IMR-90 (cell line): ENCODE measurements at regions not wholly inside any gene's neighbourhood (a gene's known extent, or its start where the extent isn't known, plus 50 kb on each side); places are given as distances from the start of the nearest gene placed in this dataset.

Experiments
- BHLHE40 ChIP-seq: fragments of 150-350 bp; IDR thresholded peaks from 2 replicates; pipeline ENCODE4 v1.6.1; 2016; ENCODE audit warnings: mild to moderate bottlenecking, low read depth, low read length
- ELK1 ChIP-seq: fragments of 150-350 bp; IDR thresholded peaks from 2 replicates; pipeline ENCODE4 v1.6.1; 2016; ENCODE audit warnings: low read depth, mild to moderate bottlenecking, low read length, moderate library complexity, borderline replicate concordance
- FOS ChIP-seq: fragments of 150-350 bp; IDR thresholded peaks from 2 replicates; pipeline ENCODE4 v1.6.1; 2016; ENCODE audit warnings: low read depth, low read length
- MAZ ChIP-seq: IDR thresholded peaks from 2 replicates; pipeline ENCODE4 v1.6.1; 2012; ENCODE audit warnings: low read depth, mild to moderate bottlenecking, low read length, improper control_type of control experiment, moderate library complexity, borderline replicate concordance
- MXI1 ChIP-seq: IDR thresholded peaks from 2 replicates; pipeline ENCODE4 v1.6.1; 2012; ENCODE audit warnings: low read depth, mild to moderate bottlenecking, low read length, moderate library complexity, borderline replicate concordance
- NFE2L2 ChIP-seq: fragments of 150-350 bp; IDR thresholded peaks from 2 replicates; pipeline ENCODE4 v1.6.1; 2016; ENCODE audit warnings: low read depth, mild to moderate bottlenecking, low read length
- POLR2A ChIP-seq: IDR thresholded peaks from 2 replicates; pipeline ENCODE4 v1.6.1; 2012; ENCODE audit warnings: mild to moderate bottlenecking, low read depth, low read length
- TF ChIP-seq, protein P1 (sequence below): conservative IDR thresholded peaks from 2 replicates; pipeline ENCODE4 v1.5.1; 2012; ENCODE audit warnings: mild to moderate bottlenecking, low read depth, low read length, improper control_type of control experiment
- TF ChIP-seq, protein P2 (sequence below): fragments of 150-350 bp; IDR thresholded peaks from 2 replicates; pipeline ENCODE4 v1.6.1; 2017; ENCODE audit warnings: mild to moderate bottlenecking, antibody characterized with exemption, low read length, low read depth

DNA sequence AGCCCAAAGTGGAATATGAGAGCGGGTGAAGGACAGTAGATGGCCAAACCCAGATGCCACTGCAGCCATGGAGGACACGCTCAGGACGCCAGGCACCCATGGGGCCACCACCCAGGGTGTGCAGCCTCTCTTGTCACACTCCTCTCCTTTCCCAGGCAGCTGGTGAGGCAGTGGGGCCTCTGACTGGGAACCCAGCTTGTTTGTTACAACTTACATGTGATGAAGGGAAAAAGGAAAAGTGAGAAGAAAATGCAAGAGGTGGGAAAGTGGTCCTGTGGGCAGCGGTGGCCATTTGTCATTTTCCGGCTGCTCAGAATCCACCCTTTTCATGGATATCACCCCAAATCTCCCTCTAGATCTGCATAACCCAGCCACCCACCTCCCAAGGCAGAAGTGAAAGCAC lies 62.7 kb upstream of the UNC5A start:
- TF ChIP-seq, protein P1, sequence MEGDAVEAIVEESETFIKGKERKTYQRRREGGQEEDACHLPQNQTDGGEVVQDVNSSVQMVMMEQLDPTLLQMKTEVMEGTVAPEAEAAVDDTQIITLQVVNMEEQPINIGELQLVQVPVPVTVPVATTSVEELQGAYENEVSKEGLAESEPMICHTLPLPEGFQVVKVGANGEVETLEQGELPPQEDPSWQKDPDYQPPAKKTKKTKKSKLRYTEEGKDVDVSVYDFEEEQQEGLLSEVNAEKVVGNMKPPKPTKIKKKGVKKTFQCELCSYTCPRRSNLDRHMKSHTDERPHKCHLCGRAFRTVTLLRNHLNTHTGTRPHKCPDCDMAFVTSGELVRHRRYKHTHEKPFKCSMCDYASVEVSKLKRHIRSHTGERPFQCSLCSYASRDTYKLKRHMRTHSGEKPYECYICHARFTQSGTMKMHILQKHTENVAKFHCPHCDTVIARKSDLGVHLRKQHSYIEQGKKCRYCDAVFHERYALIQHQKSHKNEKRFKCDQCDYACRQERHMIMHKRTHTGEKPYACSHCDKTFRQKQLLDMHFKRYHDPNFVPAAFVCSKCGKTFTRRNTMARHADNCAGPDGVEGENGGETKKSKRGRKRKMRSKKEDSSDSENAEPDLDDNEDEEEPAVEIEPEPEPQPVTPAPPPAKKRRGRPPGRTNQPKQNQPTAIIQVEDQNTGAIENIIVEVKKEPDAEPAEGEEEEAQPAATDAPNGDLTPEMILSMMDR = no peak
- TF ChIP-seq MAZ = no peak
- no peak for TF ChIP-seq POLR2A
- TF ChIP-seq, protein P2, sequence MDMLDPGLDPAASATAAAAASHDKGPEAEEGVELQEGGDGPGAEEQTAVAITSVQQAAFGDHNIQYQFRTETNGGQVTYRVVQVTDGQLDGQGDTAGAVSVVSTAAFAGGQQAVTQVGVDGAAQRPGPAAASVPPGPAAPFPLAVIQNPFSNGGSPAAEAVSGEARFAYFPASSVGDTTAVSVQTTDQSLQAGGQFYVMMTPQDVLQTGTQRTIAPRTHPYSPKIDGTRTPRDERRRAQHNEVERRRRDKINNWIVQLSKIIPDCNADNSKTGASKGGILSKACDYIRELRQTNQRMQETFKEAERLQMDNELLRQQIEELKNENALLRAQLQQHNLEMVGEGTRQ = no peak
- no peak for TF ChIP-seq ELK1
- TF ChIP-seq MXI1 = no peak
- no peak for TF ChIP-seq FOS
- no peak for TF ChIP-seq NFE2L2
- TF ChIP-seq BHLHE40 = no peak
